ENCODE measurements at regions not wholly inside any gene's neighbourhood (a gene's known extent, or its start where the extent isn't known, plus 50 kb on each side); places are given as distances from the start of the nearest gene placed in this dataset.

DNA sequence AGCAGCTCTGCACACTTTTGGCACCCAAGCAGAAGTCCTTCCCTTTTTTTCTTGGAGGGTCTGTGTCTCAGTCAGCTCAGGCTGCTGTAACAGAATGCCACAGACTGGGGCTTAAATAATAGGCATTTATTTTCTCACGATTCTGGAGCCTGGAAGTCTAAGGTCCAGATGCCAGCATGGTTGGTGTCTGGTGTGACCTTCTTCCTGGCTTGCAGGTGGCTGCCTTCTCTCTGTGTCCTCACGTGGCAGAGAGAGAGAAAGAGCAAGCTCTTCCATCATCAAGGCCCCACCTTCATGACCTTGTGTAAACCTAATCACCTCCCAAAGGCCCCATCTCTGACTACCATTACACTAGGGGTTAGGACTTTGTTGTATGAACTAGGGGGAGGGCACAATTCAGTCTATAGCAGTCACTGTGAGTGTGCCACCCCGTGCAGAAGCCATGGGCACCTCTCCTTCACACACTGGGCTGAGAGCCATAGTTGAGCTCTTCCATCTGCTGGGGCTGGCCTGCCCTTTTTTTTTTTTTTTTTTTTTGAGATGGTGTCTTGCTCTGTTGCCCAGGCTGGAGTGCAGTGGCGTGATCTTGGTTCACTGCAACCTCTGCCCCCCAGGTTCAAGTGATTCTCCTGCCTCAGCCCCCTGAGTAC is 80.3 kb downstream of the OAT start:
- TF ChIP-seq, protein P1, sequence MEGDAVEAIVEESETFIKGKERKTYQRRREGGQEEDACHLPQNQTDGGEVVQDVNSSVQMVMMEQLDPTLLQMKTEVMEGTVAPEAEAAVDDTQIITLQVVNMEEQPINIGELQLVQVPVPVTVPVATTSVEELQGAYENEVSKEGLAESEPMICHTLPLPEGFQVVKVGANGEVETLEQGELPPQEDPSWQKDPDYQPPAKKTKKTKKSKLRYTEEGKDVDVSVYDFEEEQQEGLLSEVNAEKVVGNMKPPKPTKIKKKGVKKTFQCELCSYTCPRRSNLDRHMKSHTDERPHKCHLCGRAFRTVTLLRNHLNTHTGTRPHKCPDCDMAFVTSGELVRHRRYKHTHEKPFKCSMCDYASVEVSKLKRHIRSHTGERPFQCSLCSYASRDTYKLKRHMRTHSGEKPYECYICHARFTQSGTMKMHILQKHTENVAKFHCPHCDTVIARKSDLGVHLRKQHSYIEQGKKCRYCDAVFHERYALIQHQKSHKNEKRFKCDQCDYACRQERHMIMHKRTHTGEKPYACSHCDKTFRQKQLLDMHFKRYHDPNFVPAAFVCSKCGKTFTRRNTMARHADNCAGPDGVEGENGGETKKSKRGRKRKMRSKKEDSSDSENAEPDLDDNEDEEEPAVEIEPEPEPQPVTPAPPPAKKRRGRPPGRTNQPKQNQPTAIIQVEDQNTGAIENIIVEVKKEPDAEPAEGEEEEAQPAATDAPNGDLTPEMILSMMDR (IDR thresholded peaks at IDR 0.05 in 4 of 5, conservative IDR thresholded peaks at IDR 0.05 in 1 of 5), result no peak
- no peak for TF ChIP-seq POLR2A (IDR thresholded peaks at IDR 0.05)

Measured in gastrocnemius medialis (tissue), 4 donors.